Prostate gland (tissue), 2 donors: ENCODE measurements at regions not wholly inside any gene's neighbourhood (a gene's known extent, or its start where the extent isn't known, plus 50 kb on each side); places are given as distances from the start of the nearest gene placed in this dataset.

ENCODE experiments used
- DNase-seq: peaks from one replicate; pipeline ENCODE4 v3.0.0-alpha.2; 2019; ENCODE audit warnings: low spot score
- H3K27ac ChIP-seq, 2 donors: fragments of 200-600 bp; sonication (generic); 2 replicates each; pipeline ENCODE4 v1.5.1; 2017 to 2019
- H3K27me3 ChIP-seq: fragments of 200-600 bp; sonication (generic); replicated peaks from 2 replicates; pipeline ENCODE4 v1.5.1; 2019; ENCODE audit not compliant: insufficient read depth
- H3K36me3 ChIP-seq, 2 donors: fragments of 200-600 bp; sonication (generic); 1 replicate in 1 of 2; 2 replicates in 1 of 2; pipeline versions ENCODE4 v1.5.1 to v1.8.1; 2017 to 2019
- H3K4me1 ChIP-seq: fragments of 200-600 bp; sonication (generic); replicated peaks from 2 replicates; pipeline ENCODE4 v1.5.1; 2019
- H3K4me3 ChIP-seq, 2 donors: fragments of 200-600 bp; sonication (generic); 2 replicates each; pipeline ENCODE4 v1.5.1; 2017 to 2019
- H3K9me3 ChIP-seq: fragments of 200-600 bp; sonication (generic); 2 replicates; pipeline ENCODE4 v1.5.1; 2017
- CTCF ChIP-seq, 4 experiments: fragments of 200-600 bp in 2 of 4; fragments of 450-650 bp in 2 of 4; sonication (generic) in 2 of 4; IDR thresholded peaks; 1 replicate in 3 of 4; 2 replicates in 1 of 4; pipeline ENCODE4 v1.5.1; 2016 to 2019; ENCODE audit warnings: antibody characterized with exemption in 4 of 4, mild to moderate bottlenecking in 2 of 4, moderate library complexity in 2 of 4
- POLR2A ChIP-seq: fragments of 450-650 bp; IDR thresholded peaks from one replicate; pipeline ENCODE4 v1.6.1; 2016; ENCODE audit warnings: antibody characterized with exemption, mild to moderate bottlenecking
- POLR2AphosphoS5 ChIP-seq: sonication (generic); formaldehyde crosslinking; IDR thresholded peaks from one replicate; pipeline ENCODE4 v1.6.1; 2017; ENCODE audit warnings: antibody characterized with exemption
- WGBS: methylation state at CpG from one replicate; pipeline ENCODE4 v1.1.5; 2018; 5-methylcytosine and 5-hydroxymethylcytosine counted together
- intact Hi-C: fragments of 100-400 bp; cut with DNase I; formaldehyde crosslinking; loops from one replicate; pipeline ENCODE4 v1.14.2; 2022

- TF ChIP-seq POLR2AphosphoS5, result no peak
Observed at GRCh38 chr6:84877515-84878210, 113.3 kb upstream of the TBX18 start.

GRCh38 chr6:84876723-84877514 lies 112.5 kb upstream of the TBX18 start:
- intact Hi-C loops, result no loop called here
- H3K27me3 ChIP-seq, result no peaks in the 10 kb centered on the region
- TF ChIP-seq POLR2AphosphoS5 (no peak), CTCF (IDR thresholded peaks at IDR 0.05) (no peak)
- no peaks in the 10 kb centered on the region for H3K4me1 ChIP-seq
- DNase-seq, result no peak
- H3K36me3 ChIP-seq, result no peaks in the 10 kb centered on the region
- H3K4me3 ChIP-seq, result no peak overlapping the region
- no peak overlapping the region for H3K27ac ChIP-seq
- no peaks in the 10 kb centered on the region for H3K9me3 ChIP-seq
- WGBS, result 73% methylated on average over 2 of the region's 2 CpGs

More at GRCh38 chr6:84877515-84878210, 113.3 kb upstream of the TBX18 start:
- Histone ChIP-seq H3K4me3 (no peak overlapping the region), H3K9me3 (no peaks in the 10 kb centered on the region), H3K27me3 (no peaks in the 10 kb centered on the region), H3K27ac (no peak overlapping the region), H3K36me3 (no peaks in the 10 kb centered on the region), H3K4me1 (no peaks in the 10 kb centered on the region)
- intact Hi-C loops, result no loop called here
- no peak for DNase-seq
- 47% methylated on average over 3 of the region's 3 CpGs for WGBS

- Histone ChIP-seq H3K9me3 (no peaks in the 10 kb centered on the region), H3K4me1 (no peaks in the 10 kb centered on the region), H3K27me3 (no peaks in the 10 kb centered on the region), H3K36me3 (no peaks in the 10 kb centered on the region), H3K27ac (no peak overlapping the region), H3K4me3 (no peak overlapping the region)
- DNase-seq, result no peak
- TF ChIP-seq POLR2AphosphoS5 (no peak), POLR2A (no peak), CTCF (IDR thresholded peaks at IDR 0.05) (no peak)
- 82% methylated on average over 4 of the region's 4 CpGs for WGBS
- intact Hi-C loops, result no loop called here
Observed at GRCh38 chr6:84872996-84873723, 108.8 kb upstream of the TBX18 start.

GRCh38 chr6:84871925-84872324 lies 107.5 kb upstream of the TBX18 start:
- Histone ChIP-seq H3K27me3 (no peaks in the 10 kb centered on the region), H3K27ac (no peak overlapping the region), H3K4me1 (no peaks in the 10 kb centered on the region), H3K9me3 (no peaks in the 10 kb centered on the region), H3K36me3 (no peaks in the 10 kb centered on the region), H3K4me3 (no peak overlapping the region)
- no peak for DNase-seq
- intact Hi-C loops, result no loop called here
- 72% methylated on average over 4 of the region's 4 CpGs for WGBS
- no peak for TF ChIP-seq CTCF (IDR thresholded peaks at IDR 0.05)
- no peak for TF ChIP-seq POLR2A
- no peak for TF ChIP-seq POLR2AphosphoS5

- H3K4me3 ChIP-seq, result no peak overlapping the region
- DNase-seq, result no peak
- intact Hi-C loops, result no loop called here
- no peak for TF ChIP-seq CTCF (IDR thresholded peaks at IDR 0.05)
- no peak for TF ChIP-seq POLR2A
- TF ChIP-seq POLR2AphosphoS5, result no peak
- no peaks in the 10 kb centered on the region for H3K9me3 ChIP-seq
- 60% methylated on average over 2 of the region's 2 CpGs for WGBS
- no peaks in the 10 kb centered on the region for H3K36me3 ChIP-seq
- H3K27ac ChIP-seq, result no peak overlapping the region
- H3K27me3 ChIP-seq, result no peaks in the 10 kb centered on the region
- H3K4me1 ChIP-seq, result no peaks in the 10 kb centered on the region
Observed at GRCh38 chr6:84870672-84871071, 106.3 kb upstream of the TBX18 start.
